ENCODE measurements at regions not wholly inside any gene's neighbourhood (a gene's known extent, or its start where the extent isn't known, plus 50 kb on each side); places are given as distances from the start of the nearest gene placed in this dataset.
"Not testable (repeated sequence)": the region's sequence is repeated elsewhere in the genome, so short reads cannot be mapped to it uniquely, and the experiment has no call there.

GRCh38 chr13:61531383-61532065, 115.9 kb upstream of the PCDH20 start:
- H3K27ac ChIP-seq (ENCODE audit: insufficient read depth, low read depth, low read length) = no peak overlapping the region
- H3K79me2 ChIP-seq (ENCODE audit: control insufficient read depth, insufficient read depth, low read length) = no peaks in the 10 kb centered on the region
- ChIA-PET CTCF (no interaction called here), POLR2A (no interaction called here)
- H3K9ac ChIP-seq (replicated peaks; ENCODE audit: extremely low read depth, insufficient read depth, low read length) = no peak overlapping the region
- no peaks in the 10 kb centered on the region for H3K9me1 ChIP-seq (replicated peaks; ENCODE audit: control insufficient read depth, extremely low read depth, insufficient read depth, low read length)
- no peaks in the 10 kb centered on the region for H3K9me3 ChIP-seq (replicated peaks; ENCODE audit: control insufficient read depth, insufficient read depth, low read length)
- no TSS peak for BruUV-seq (replicated peaks)
- dilution Hi-C loops (cut with MboI; ENCODE audit: extremely low pct_ligation_motif_present, low sequenced_read_pairs) (no loop called here), intact Hi-C loops (cut with micrococcal nuclease) (no loop called here)
- H3K4me1 ChIP-seq (ENCODE audit: control insufficient read depth, extremely low read depth, insufficient read depth, low read length) = no peaks in the 10 kb centered on the region
- H3K4me3 ChIP-seq (replicated peaks in 1 of 3; ENCODE audit: insufficient read depth in 1 of 3, low read depth in 1 of 3, low read length in 3 of 3) = no peak overlapping the region
- H3K36me3 ChIP-seq (ENCODE audit: control insufficient read depth in 2 of 2, extremely low read depth in 1 of 2, insufficient read depth in 2 of 2, low read length in 2 of 2) = no peaks in the 10 kb centered on the region
- DNase-seq (ENCODE audit: low read depth, low spot score) (no peak), FAIRE-seq (no peak)
- no peaks in the 10 kb centered on the region for H4K20me1 ChIP-seq (replicated peaks; ENCODE audit: control insufficient read depth, extremely low read depth, insufficient read depth, low read length)
- no peak for TF ChIP-seq GATA2 (IDR thresholded peaks at IDR 0.05; ENCODE audit: insufficient read depth, insufficient read length, low read depth, low read length)
- no peak for TF ChIP-seq POLR2A (IDR thresholded peaks at IDR 0.05; ENCODE audit: low read depth, low read length)
- no peak for TF ChIP-seq JUN (IDR thresholded peaks at IDR 0.05; ENCODE audit: borderline replicate concordance, insufficient read depth, insufficient read length, low read depth)
- no peak for TF ChIP-seq MAX (IDR thresholded peaks at IDR 0.05; ENCODE audit: insufficient read depth, insufficient read length)
- TF ChIP-seq CTCF (IDR thresholded peaks at IDR 0.05; ENCODE audit: extremely low read depth in 1 of 2, insufficient read depth in 1 of 2, low read depth in 1 of 2, low read length in 2 of 2) = no peak
- TF ChIP-seq FOS (IDR thresholded peaks at IDR 0.05; ENCODE audit: borderline replicate concordance, insufficient read depth, low read length) = no peak
- no peak for TF ChIP-seq POLR2AphosphoS5 (IDR thresholded peaks at IDR 0.05; ENCODE audit: insufficient read depth, low read depth, low read length)
- no peak for TF ChIP-seq MYC (IDR thresholded peaks at IDR 0.05; ENCODE audit: low read depth, low read length)
- no peak for TF ChIP-seq EZH2 (IDR thresholded peaks at IDR 0.05; ENCODE audit: borderline replicate concordance, low read depth, low read length, severe bottlenecking)
- H2AFZ ChIP-seq (ENCODE audit: low read depth, low read length) = no peak overlapping the region
- H3K27me3 ChIP-seq (ENCODE audit: control insufficient read depth in 2 of 2, insufficient read depth in 2 of 2, low read length in 2 of 2) = no peaks in the 10 kb centered on the region
- no peak overlapping the region for H3K4me2 ChIP-seq (ENCODE audit: insufficient read depth, low read length)

- H3K9me1 ChIP-seq (replicated peaks; ENCODE audit: control insufficient read depth, extremely low read depth, insufficient read depth, low read length); BruUV-seq (replicated peaks); H3K9ac ChIP-seq (replicated peaks; ENCODE audit: extremely low read depth, insufficient read depth, low read length); H4K20me1 ChIP-seq (replicated peaks; ENCODE audit: control insufficient read depth, extremely low read depth, insufficient read depth, low read length); FAIRE-seq; dilution Hi-C loops (cut with MboI; ENCODE audit: extremely low pct_ligation_motif_present, low sequenced_read_pairs); H3K27ac ChIP-seq (ENCODE audit: insufficient read depth, low read depth, low read length); H3K36me3 ChIP-seq (ENCODE audit: control insufficient read depth in 2 of 2, extremely low read depth in 1 of 2, insufficient read depth in 2 of 2, low read length in 2 of 2); H3K4me3 ChIP-seq (replicated peaks in 1 of 3; ENCODE audit: insufficient read depth in 1 of 3, low read depth in 1 of 3, low read length in 3 of 3); H3K27me3 ChIP-seq (ENCODE audit: control insufficient read depth in 2 of 2, insufficient read depth in 2 of 2, low read length in 2 of 2); H3K4me2 ChIP-seq (ENCODE audit: insufficient read depth, low read length); H3K9me3 ChIP-seq (replicated peaks; ENCODE audit: control insufficient read depth, insufficient read depth, low read length); CTCF ChIA-PET; H3K79me2 ChIP-seq (ENCODE audit: control insufficient read depth, insufficient read depth, low read length); intact Hi-C loops (cut with micrococcal nuclease); H3K4me1 ChIP-seq (ENCODE audit: control insufficient read depth, extremely low read depth, insufficient read depth, low read length); H2AFZ ChIP-seq (ENCODE audit: low read depth, low read length); DNase-seq (ENCODE audit: low read depth, low spot score); POLR2A ChIA-PET: not testable (repeated sequence)
Observed at GRCh38 chr13:61519214-61519613, 103.6 kb upstream of the PCDH20 start.

Data from endothelial cell of umbilical vein (primary cell).